ENCODE measurements at regions not wholly inside any gene's neighbourhood (a gene's known extent, or its start where the extent isn't known, plus 50 kb on each side); places are given as distances from the start of the nearest gene placed in this dataset.

DNA sequence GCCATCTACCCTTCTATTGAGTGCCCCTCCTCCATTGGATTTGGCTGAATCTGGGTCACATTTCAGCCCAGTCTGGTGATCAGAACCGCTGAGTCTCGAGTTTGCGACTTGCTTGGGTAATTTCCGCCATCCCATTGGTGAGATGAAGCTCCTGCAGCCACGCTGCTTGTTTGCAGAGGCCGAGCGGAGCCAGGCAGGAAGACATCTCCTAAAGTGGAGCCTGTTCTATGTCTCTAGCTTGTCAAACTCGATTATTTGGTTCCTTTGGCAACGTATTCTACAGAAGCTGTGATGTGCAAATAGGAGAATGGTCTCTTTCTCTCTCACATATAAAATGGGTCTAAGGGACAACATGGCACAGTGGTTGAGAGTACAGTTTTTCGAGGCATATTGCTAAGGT, 206.8 kb upstream of the PLXNA2 start:
- peaks cover 3% of the 10 kb centered on the region for H3K4me1 ChIP-seq (ENCODE audit: control insufficient read depth, insufficient read depth, low read length)
- no peak overlapping the region for H3K4me3 ChIP-seq (ENCODE audit: low read length)
- no peak overlapping the region for H3K27ac ChIP-seq (ENCODE audit: low read depth, low read length)
- H3K27ac Mint-ChIP-seq = no peak overlapping the region
- H3K36me3 Mint-ChIP-seq (ENCODE audit: low read depth) = peaks cover 1% of the 10 kb centered on the region
- H3K36me3 ChIP-seq (ENCODE audit: control insufficient read depth, insufficient read depth, low read length) = no peaks in the 10 kb centered on the region
- DNase-seq = no peak
- no peaks in the 10 kb centered on the region for H3K27me3 ChIP-seq (ENCODE audit: control insufficient read depth, insufficient read depth, low read length, poor library complexity, severe bottlenecking)
- peaks cover 7% of the 10 kb centered on the region for H3K9me3 Mint-ChIP-seq
- no peaks in the 10 kb centered on the region for H3K27me3 Mint-ChIP-seq (ENCODE audit: insufficient read depth)
- peaks cover 25% of the 10 kb centered on the region for H3K9me3 ChIP-seq (ENCODE audit: control insufficient read depth, low read length)
- WGBS, 2 experiments (ENCODE audit: insufficient coverage in 1 of 2, insufficient read length in 1 of 2) = 95 to 96% methylated on average over 10 of the region's 10 CpGs
- no peak overlapping the region for H3K9ac ChIP-seq (ENCODE audit: extremely low read depth, low read length, poor library complexity, severe bottlenecking)
- H3K4me1 Mint-ChIP-seq = peaks cover 24% of the 10 kb centered on the region
- H3K4me3 Mint-ChIP-seq = no peak overlapping the region
- TF ChIP-seq CTCF (conservative IDR thresholded peaks at IDR 0.05) = no peak

DNA sequence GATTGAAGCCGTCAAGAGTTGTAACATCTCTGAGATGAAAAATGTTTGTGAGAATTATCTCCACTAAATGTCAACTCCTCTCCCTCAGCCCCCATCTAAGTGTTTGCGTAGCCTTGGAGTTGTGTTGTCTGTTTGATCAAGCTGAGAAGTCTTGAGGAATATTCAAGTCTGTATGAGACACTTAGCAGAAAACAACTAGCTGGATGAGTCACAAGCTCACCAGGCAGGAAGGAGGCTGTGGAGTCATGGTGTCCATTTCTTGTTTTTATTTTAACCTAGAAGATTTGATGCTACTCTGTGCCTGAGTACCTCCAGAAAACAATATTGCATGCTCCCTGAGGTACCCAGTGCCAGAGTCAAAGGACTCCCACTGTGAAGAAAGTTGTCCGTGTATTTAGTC, 211.6 kb upstream of the PLXNA2 start:
- H3K36me3 Mint-ChIP-seq (ENCODE audit: low read depth) = no peaks in the 10 kb centered on the region
- H3K27ac Mint-ChIP-seq = no peak overlapping the region
- Histone ChIP-seq H3K9me3 (ENCODE audit: control insufficient read depth, low read length) (peaks cover 5% of the 10 kb centered on the region), H3K4me3 (ENCODE audit: low read length) (no peak overlapping the region), H3K27me3 (ENCODE audit: control insufficient read depth, insufficient read depth, low read length, poor library complexity, severe bottlenecking) (no peaks in the 10 kb centered on the region), H3K36me3 (ENCODE audit: control insufficient read depth, insufficient read depth, low read length) (no peaks in the 10 kb centered on the region), H3K9ac (ENCODE audit: extremely low read depth, low read length, poor library complexity, severe bottlenecking) (no peak overlapping the region), H3K4me1 (ENCODE audit: control insufficient read depth, insufficient read depth, low read length) (no peaks in the 10 kb centered on the region), H3K27ac (ENCODE audit: low read depth, low read length) (no peak overlapping the region)
- peaks cover 3% of the 10 kb centered on the region for H3K9me3 Mint-ChIP-seq
- WGBS, 2 experiments (ENCODE audit: insufficient coverage in 1 of 2, insufficient read length in 1 of 2) = 82% methylated on average over 2 of the region's 3 CpGs; no CpG with 5 or more reads in 1 of the 2 experiments
- TF ChIP-seq CTCF (conservative IDR thresholded peaks at IDR 0.05) = no peak
- H3K27me3 Mint-ChIP-seq (ENCODE audit: insufficient read depth) = no peaks in the 10 kb centered on the region
- no peak for DNase-seq
- H3K4me3 Mint-ChIP-seq = no peak overlapping the region
- H3K4me1 Mint-ChIP-seq = peaks cover 7% of the 10 kb centered on the region

DNA sequence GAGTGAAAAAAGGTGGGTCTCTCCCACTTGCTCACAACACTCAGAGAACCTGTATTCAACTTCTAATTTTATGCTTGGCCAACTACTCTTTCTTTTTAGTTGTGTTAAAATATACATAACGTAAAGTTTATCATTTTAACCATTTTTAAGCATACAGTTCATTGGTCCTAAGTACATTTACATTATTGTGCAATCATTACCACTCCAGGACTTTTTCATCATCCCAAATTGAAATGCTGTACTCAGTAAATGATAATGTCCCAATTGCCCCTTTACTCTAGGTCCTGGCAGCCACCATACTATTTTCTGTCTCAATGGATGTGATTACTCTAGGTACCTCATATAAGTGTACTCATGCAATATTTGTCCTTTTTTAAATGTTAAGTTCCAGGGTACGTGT, 212.3 kb upstream of the PLXNA2 start:
- no peak for DNase-seq
- no peaks in the 10 kb centered on the region for H3K27me3 ChIP-seq (ENCODE audit: control insufficient read depth, insufficient read depth, low read length, poor library complexity, severe bottlenecking)
- no peak for TF ChIP-seq CTCF (conservative IDR thresholded peaks at IDR 0.05)
- H3K9ac ChIP-seq (ENCODE audit: extremely low read depth, low read length, poor library complexity, severe bottlenecking) = no peak overlapping the region
- Mint-ChIP-seq H3K27me3 (ENCODE audit: insufficient read depth) (no peaks in the 10 kb centered on the region), H3K9me3 (peaks cover 3% of the 10 kb centered on the region), H3K27ac (no peak overlapping the region), H3K4me3 (no peak overlapping the region), H3K36me3 (ENCODE audit: low read depth) (no peaks in the 10 kb centered on the region), H3K4me1 (peaks cover 7% of the 10 kb centered on the region)
- no peaks in the 10 kb centered on the region for H3K36me3 ChIP-seq (ENCODE audit: control insufficient read depth, insufficient read depth, low read length)
- WGBS, 2 experiments (ENCODE audit: insufficient coverage in 1 of 2, insufficient read length in 1 of 2) = 74% methylated on average over 2 of the region's 2 CpGs; no CpG with 5 or more reads in 1 of the 2 experiments
- peaks cover 5% of the 10 kb centered on the region for H3K9me3 ChIP-seq (ENCODE audit: control insufficient read depth, low read length)
- H3K27ac ChIP-seq (ENCODE audit: low read depth, low read length) = no peak overlapping the region
- no peaks in the 10 kb centered on the region for H3K4me1 ChIP-seq (ENCODE audit: control insufficient read depth, insufficient read depth, low read length)
- no peak overlapping the region for H3K4me3 ChIP-seq (ENCODE audit: low read length)

Data from endodermal cell (in vitro differentiated cells).